ENCODE measurements at regions not wholly inside any gene's neighbourhood (a gene's known extent, or its start where the extent isn't known, plus 50 kb on each side); places are given as distances from the start of the nearest gene placed in this dataset.

DNA sequence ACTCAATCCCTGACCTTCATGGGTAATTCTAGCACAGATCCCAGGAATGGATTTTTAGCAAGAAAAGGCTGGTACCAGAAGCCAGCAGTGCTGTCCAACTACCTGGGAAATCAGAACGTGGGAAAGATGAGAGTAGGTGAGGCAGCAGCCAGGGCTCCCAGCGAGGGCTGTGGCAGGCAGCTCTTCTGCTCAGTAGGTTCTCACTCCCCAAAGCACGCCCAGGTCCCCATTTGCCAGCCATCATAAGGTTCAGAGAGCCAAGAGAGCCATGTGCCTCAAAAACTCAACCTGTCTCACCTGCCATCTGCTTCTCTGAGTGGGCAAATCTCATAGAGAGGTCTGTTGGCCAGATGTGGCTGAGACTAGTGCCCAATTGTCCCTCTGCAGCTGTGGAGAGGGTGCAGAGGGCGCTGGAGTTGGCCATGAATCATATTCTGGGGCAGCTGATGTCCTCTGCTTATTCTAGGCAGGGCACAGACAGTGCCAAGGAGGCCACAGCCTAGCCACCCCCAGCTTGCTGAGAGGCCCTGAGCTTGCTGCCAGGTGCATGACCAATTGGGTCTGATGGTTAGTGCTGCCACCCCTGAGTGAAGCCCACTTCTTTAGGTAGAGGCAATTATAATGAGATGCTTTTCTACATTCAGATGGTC, 81.7 kb upstream of the GATB start:
- intact Hi-C loops (cut with micrococcal nuclease), result no loop called here
- H3K4me3 ChIP-seq (replicated peaks in 1 of 3; ENCODE audit: low read depth in 2 of 3, low read length in 3 of 3), result no peak overlapping the region
- no peak overlapping the region for H2AFZ ChIP-seq (ENCODE audit: insufficient read depth, low read depth, low read length, poor library complexity, severe bottlenecking)
- no peaks in the 10 kb centered on the region for H3K9me3 ChIP-seq (replicated peaks in 1 of 2; ENCODE audit: control insufficient read depth in 1 of 2, insufficient read depth in 1 of 2, low read length in 2 of 2)
- no peaks in the 10 kb centered on the region for H4K20me1 ChIP-seq (ENCODE audit: insufficient read depth, low read length)
- DNase-seq, result no peak
- no peak overlapping the region for H3K27ac ChIP-seq (ENCODE audit: low read depth in 1 of 2, low read length in 2 of 2)
- Mint-ChIP-seq H3K4me1 (no peaks in the 10 kb centered on the region), H3K9me3 (peaks cover 2 to 6% (median 3%) of the 10 kb centered on the region in 7 donors), H3K4me3 (no peak overlapping the region), H3K27me3 (ENCODE audit: low read depth in 3 of 3) (peaks cover 9 to 23% (median 18%) of the 10 kb centered on the region in 3 donors), H3K27ac (peak overlapping the region in 1 of 7 donors; percentile 12), H3K36me3 (no peaks in the 10 kb centered on the region)
- H3K36me3 ChIP-seq (replicated peaks in 1 of 2; ENCODE audit: control insufficient read depth in 1 of 2, insufficient read depth in 2 of 2, low read length in 2 of 2), result no peaks in the 10 kb centered on the region
- peaks cover 0 to 6% of the 10 kb centered on the region in 2 donors for H3K27me3 ChIP-seq (ENCODE audit: control insufficient read depth in 2 of 2, insufficient read depth in 2 of 2, low read length in 2 of 2)
- H3K4me1 ChIP-seq (ENCODE audit: control insufficient read depth in 1 of 2, insufficient read depth in 2 of 2, low read length in 2 of 2), result no peaks in the 10 kb centered on the region
- H3K9ac ChIP-seq (ENCODE audit: insufficient read depth, low read length, poor library complexity, severe bottlenecking), result no peak overlapping the region
- H3K4me2 ChIP-seq (replicated peaks; ENCODE audit: extremely low read depth, low read length, poor library complexity, severe bottlenecking), result no peak overlapping the region
- 78% methylated on average over 3 of the region's 4 CpGs for WGBS (ENCODE audit: insufficient coverage)
- H3K79me2 ChIP-seq (ENCODE audit: insufficient read depth, low read length), result no peaks in the 10 kb centered on the region
- TF ChIP-seq, protein P1, sequence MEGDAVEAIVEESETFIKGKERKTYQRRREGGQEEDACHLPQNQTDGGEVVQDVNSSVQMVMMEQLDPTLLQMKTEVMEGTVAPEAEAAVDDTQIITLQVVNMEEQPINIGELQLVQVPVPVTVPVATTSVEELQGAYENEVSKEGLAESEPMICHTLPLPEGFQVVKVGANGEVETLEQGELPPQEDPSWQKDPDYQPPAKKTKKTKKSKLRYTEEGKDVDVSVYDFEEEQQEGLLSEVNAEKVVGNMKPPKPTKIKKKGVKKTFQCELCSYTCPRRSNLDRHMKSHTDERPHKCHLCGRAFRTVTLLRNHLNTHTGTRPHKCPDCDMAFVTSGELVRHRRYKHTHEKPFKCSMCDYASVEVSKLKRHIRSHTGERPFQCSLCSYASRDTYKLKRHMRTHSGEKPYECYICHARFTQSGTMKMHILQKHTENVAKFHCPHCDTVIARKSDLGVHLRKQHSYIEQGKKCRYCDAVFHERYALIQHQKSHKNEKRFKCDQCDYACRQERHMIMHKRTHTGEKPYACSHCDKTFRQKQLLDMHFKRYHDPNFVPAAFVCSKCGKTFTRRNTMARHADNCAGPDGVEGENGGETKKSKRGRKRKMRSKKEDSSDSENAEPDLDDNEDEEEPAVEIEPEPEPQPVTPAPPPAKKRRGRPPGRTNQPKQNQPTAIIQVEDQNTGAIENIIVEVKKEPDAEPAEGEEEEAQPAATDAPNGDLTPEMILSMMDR (IDR thresholded peaks at IDR 0.05), result no peak

GRCh38 chr4:151841107-151841506, 80.3 kb upstream of the GATB start:
- Mint-ChIP-seq H3K4me1 (no peaks in the 10 kb centered on the region), H3K27ac (peak overlapping the region in 1 of 7 donors; percentile 30), H3K36me3 (no peaks in the 10 kb centered on the region), H3K27me3 (ENCODE audit: low read depth in 3 of 3) (peaks cover 7 to 21% (median 20%) of the 10 kb centered on the region in 3 donors), H3K4me3 (no peak overlapping the region), H3K9me3 (peaks cover 0 to 6% (median 2%) of the 10 kb centered on the region in 7 donors)
- Histone ChIP-seq H3K27me3 (ENCODE audit: control insufficient read depth in 2 of 2, insufficient read depth in 2 of 2, low read length in 2 of 2) (no peaks in the 10 kb centered on the region), H4K20me1 (ENCODE audit: insufficient read depth, low read length) (no peaks in the 10 kb centered on the region), H3K4me1 (ENCODE audit: control insufficient read depth in 1 of 2, insufficient read depth in 2 of 2, low read length in 2 of 2) (no peaks in the 10 kb centered on the region), H3K4me3 (replicated peaks in 1 of 3; ENCODE audit: low read depth in 2 of 3, low read length in 3 of 3) (no peak overlapping the region), H3K27ac (ENCODE audit: low read depth in 1 of 2, low read length in 2 of 2) (no peak overlapping the region), H3K4me2 (replicated peaks; ENCODE audit: extremely low read depth, low read length, poor library complexity, severe bottlenecking) (no peak overlapping the region), H3K9me3 (replicated peaks in 1 of 2; ENCODE audit: control insufficient read depth in 1 of 2, insufficient read depth in 1 of 2, low read length in 2 of 2) (no peaks in the 10 kb centered on the region), H3K79me2 (ENCODE audit: insufficient read depth, low read length) (no peaks in the 10 kb centered on the region), H2AFZ (ENCODE audit: insufficient read depth, low read depth, low read length, poor library complexity, severe bottlenecking) (no peak overlapping the region), H3K36me3 (replicated peaks in 1 of 2; ENCODE audit: control insufficient read depth in 1 of 2, insufficient read depth in 2 of 2, low read length in 2 of 2) (no peaks in the 10 kb centered on the region), H3K9ac (ENCODE audit: insufficient read depth, low read length, poor library complexity, severe bottlenecking) (no peak overlapping the region)
- DNase-seq, result no peak
- intact Hi-C loops (cut with micrococcal nuclease), result no loop called here
- TF ChIP-seq, protein P1 (IDR thresholded peaks at IDR 0.05), result no peak
- WGBS (ENCODE audit: insufficient coverage), result 65% methylated on average over 4 of the region's 10 CpGs

Data from CD14-positive monocyte (primary cell).